Uterus (tissue), 2 donors: ENCODE measurements at regions not wholly inside any gene's neighbourhood (a gene's known extent, or its start where the extent isn't known, plus 50 kb on each side); places are given as distances from the start of the nearest gene placed in this dataset.

ENCODE experiments used
- CTCF ChIP-seq, 4 experiments: fragments of 200-600 bp in 2 of 4; fragments of 450-650 bp in 2 of 4; sonication (generic) in 2 of 4; IDR thresholded peaks; one replicate each; pipeline ENCODE4 v1.5.1; 2016 to 2019; ENCODE audit warnings: antibody characterized with exemption in 4 of 4, mild to moderate bottlenecking in 2 of 4, moderate library complexity in 1 of 4
- POLR2A ChIP-seq, 2 donors: fragments of 450-650 bp; IDR thresholded peaks; one replicate each; pipeline ENCODE4 v1.6.1; 2016; ENCODE audit warnings: antibody characterized with exemption in 2 of 2, mild to moderate bottlenecking in 1 of 2, moderate library complexity in 1 of 2

GRCh38 chr13:79668201-79668752 is 187.3 kb downstream of the NDFIP2 start:
- TF ChIP-seq CTCF (IDR thresholded peaks at IDR 0.05) = no peak
- TF ChIP-seq POLR2A (IDR thresholded peaks at IDR 0.05) = no peak
